ENCODE measurements at regions not wholly inside any gene's neighbourhood (a gene's known extent, or its start where the extent isn't known, plus 50 kb on each side); places are given as distances from the start of the nearest gene placed in this dataset.

DNA sequence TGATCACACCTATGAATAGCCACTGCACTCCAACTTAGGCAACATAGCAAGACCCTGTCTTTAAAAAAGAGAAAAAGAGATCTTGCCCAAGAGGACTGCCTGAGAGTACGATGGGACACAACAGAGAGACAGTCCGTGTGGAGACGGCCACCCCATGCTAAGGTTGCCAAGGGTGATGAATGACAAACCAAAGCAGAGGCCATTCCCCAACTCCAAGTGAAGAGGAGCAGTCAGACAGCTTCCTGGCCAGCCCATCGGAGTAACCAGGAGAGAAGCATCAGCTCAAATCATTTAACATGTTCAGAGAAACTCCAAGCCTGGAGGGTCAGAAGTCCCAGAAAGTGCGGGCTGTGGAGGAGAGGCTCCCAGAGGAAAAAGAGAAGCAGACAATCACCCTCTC is 63.9 kb upstream of the SUB1 start:
- TF ChIP-seq, protein P1, sequence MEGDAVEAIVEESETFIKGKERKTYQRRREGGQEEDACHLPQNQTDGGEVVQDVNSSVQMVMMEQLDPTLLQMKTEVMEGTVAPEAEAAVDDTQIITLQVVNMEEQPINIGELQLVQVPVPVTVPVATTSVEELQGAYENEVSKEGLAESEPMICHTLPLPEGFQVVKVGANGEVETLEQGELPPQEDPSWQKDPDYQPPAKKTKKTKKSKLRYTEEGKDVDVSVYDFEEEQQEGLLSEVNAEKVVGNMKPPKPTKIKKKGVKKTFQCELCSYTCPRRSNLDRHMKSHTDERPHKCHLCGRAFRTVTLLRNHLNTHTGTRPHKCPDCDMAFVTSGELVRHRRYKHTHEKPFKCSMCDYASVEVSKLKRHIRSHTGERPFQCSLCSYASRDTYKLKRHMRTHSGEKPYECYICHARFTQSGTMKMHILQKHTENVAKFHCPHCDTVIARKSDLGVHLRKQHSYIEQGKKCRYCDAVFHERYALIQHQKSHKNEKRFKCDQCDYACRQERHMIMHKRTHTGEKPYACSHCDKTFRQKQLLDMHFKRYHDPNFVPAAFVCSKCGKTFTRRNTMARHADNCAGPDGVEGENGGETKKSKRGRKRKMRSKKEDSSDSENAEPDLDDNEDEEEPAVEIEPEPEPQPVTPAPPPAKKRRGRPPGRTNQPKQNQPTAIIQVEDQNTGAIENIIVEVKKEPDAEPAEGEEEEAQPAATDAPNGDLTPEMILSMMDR (conservative IDR thresholded peaks at IDR 0.05), result no peak
- TF ChIP-seq ZFX (IDR thresholded peaks at IDR 0.05), result no peak
